ENCODE measurements at regions not wholly inside any gene's neighbourhood (a gene's known extent, or its start where the extent isn't known, plus 50 kb on each side); places are given as distances from the start of the nearest gene placed in this dataset.

DNA sequence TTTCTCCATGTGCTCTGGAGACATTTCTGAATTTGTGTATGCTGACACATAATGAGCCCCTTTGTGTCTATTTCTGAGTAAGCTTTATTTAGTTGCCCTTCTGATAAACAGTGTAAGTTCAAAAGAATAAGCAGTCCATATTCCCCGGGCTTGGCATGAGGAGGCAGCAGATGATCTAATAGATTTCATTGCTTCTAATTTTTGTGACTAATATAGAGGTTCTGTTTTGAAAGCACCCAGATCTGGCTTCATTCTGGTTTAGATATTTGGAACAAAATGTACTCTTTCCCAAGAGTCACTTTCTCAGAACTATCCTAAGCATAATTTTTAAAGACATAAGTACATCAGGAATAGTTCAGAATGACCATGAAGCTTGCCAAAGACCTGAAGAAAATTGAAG, 290.9 kb downstream of the BTG1 start:
- no peaks in the 10 kb centered on the region for H3K9me3 Mint-ChIP-seq
- ChIA-PET POLR2A (no interaction called here), CTCF (no interaction called here)
- no peak for DNase-seq
- H3K9me3 ChIP-seq (ENCODE audit: low read length) = no peaks in the 10 kb centered on the region
- H3K36me3 Mint-ChIP-seq = peaks cover 0 to 2% (median 0%) of the 10 kb centered on the region in 3 donors
- H3K27me3 Mint-ChIP-seq = peaks cover 0 to 2% of the 10 kb centered on the region in 2 donors
- no peaks in the 10 kb centered on the region for H3K36me3 ChIP-seq (ENCODE audit: insufficient read depth, low read length)
- peaks cover 9% of the 10 kb centered on the region for H3K4me1 ChIP-seq (ENCODE audit: insufficient read depth, low read length)
- H3K27ac Mint-ChIP-seq = peak overlapping the region in 4 of 8 donors; percentile 52 to 85 (median 63)
- H3K4me3 Mint-ChIP-seq = no peak overlapping the region
- peaks cover 25 to 34% (median 26%) of the 10 kb centered on the region in 3 donors for H3K4me1 Mint-ChIP-seq
- no peak overlapping the region for H3K27ac ChIP-seq (ENCODE audit: low read depth, low read length)
- H3K27me3 ChIP-seq (ENCODE audit: insufficient read depth, low read length, poor library complexity, severe bottlenecking) = no peaks in the 10 kb centered on the region
- H3K4me3 ChIP-seq (ENCODE audit: low read length) = no peak overlapping the region

- H3K9me3 Mint-ChIP-seq = no peaks in the 10 kb centered on the region
- Histone ChIP-seq H3K27ac (ENCODE audit: low read depth, low read length) (no peak overlapping the region), H3K9me3 (ENCODE audit: low read length) (no peaks in the 10 kb centered on the region), H3K36me3 (ENCODE audit: insufficient read depth, low read length) (no peaks in the 10 kb centered on the region), H3K4me3 (ENCODE audit: low read length) (no peak overlapping the region), H3K27me3 (ENCODE audit: insufficient read depth, low read length, poor library complexity, severe bottlenecking) (no peaks in the 10 kb centered on the region), H3K4me1 (ENCODE audit: insufficient read depth, low read length) (peaks cover 9% of the 10 kb centered on the region)
- H3K27me3 Mint-ChIP-seq = peaks cover 0 to 2% of the 10 kb centered on the region in 2 donors
- peaks cover 25 to 34% (median 26%) of the 10 kb centered on the region in 3 donors for H3K4me1 Mint-ChIP-seq
- H3K27ac Mint-ChIP-seq = peak overlapping the region in 4 of 8 donors; percentile 4 to 80 (median 44)
- H3K36me3 Mint-ChIP-seq = peaks cover 0 to 2% (median 0%) of the 10 kb centered on the region in 3 donors
- DNase-seq = no peak
- ChIA-PET POLR2A (no interaction called here), CTCF (interaction anchor here (0.8 kb wide), 1 partner anchor 22 kb away, joined by 4 read pairs; no protein-coding TSS in a partner anchor)
- H3K4me3 Mint-ChIP-seq = no peak overlapping the region
Observed at GRCh38 chr12:91853350-91854127, 292.1 kb downstream of the BTG1 start.

DNA sequence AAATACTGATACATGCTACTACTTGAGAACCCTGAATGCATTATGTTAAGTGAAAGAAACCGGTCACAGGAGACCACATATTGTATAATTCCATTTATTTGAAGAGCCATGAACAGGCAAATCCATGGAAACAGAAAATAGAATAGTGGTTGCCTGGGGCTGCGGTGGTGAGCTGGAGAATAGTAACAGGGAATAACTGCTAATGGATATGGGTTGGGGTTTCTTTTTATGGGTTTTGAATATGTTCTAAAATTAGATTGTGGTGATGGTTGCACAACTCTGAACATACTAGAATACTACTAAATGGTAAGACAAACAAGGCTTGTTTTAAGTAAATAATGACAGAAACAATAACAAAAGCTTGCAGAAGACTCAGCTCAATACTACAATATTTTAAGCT, 293.0 kb downstream of the BTG1 start:
- Histone ChIP-seq H3K4me1 (ENCODE audit: insufficient read depth, low read length) (peaks cover 9% of the 10 kb centered on the region), H3K4me3 (ENCODE audit: low read length) (no peak overlapping the region), H3K27ac (ENCODE audit: low read depth, low read length) (no peak overlapping the region), H3K36me3 (ENCODE audit: insufficient read depth, low read length) (no peaks in the 10 kb centered on the region), H3K27me3 (ENCODE audit: insufficient read depth, low read length, poor library complexity, severe bottlenecking) (no peaks in the 10 kb centered on the region), H3K9me3 (ENCODE audit: low read length) (no peaks in the 10 kb centered on the region)
- peaks cover 25 to 34% (median 26%) of the 10 kb centered on the region in 3 donors for H3K4me1 Mint-ChIP-seq
- H3K4me3 Mint-ChIP-seq = no peak overlapping the region
- H3K27me3 Mint-ChIP-seq = peaks cover 0 to 2% of the 10 kb centered on the region in 2 donors
- no peak for DNase-seq
- peak overlapping the region in 4 of 8 donors; percentile 9 to 73 (median 44) for H3K27ac Mint-ChIP-seq
- H3K9me3 Mint-ChIP-seq = no peaks in the 10 kb centered on the region
- CTCF ChIA-PET = interaction anchor here (0.8 to 1.0 kb wide), 2 partner anchors 23 to 41 kb away, joined by 4 read pairs; no protein-coding TSS in a partner anchor
- POLR2A ChIA-PET = interaction anchor here (0.7 kb wide), 1 partner anchor 802 kb away, joined by 3 read pairs; no protein-coding TSS in a partner anchor
- H3K36me3 Mint-ChIP-seq = peaks cover 0 to 3% (median 2%) of the 10 kb centered on the region in 3 donors

DNA sequence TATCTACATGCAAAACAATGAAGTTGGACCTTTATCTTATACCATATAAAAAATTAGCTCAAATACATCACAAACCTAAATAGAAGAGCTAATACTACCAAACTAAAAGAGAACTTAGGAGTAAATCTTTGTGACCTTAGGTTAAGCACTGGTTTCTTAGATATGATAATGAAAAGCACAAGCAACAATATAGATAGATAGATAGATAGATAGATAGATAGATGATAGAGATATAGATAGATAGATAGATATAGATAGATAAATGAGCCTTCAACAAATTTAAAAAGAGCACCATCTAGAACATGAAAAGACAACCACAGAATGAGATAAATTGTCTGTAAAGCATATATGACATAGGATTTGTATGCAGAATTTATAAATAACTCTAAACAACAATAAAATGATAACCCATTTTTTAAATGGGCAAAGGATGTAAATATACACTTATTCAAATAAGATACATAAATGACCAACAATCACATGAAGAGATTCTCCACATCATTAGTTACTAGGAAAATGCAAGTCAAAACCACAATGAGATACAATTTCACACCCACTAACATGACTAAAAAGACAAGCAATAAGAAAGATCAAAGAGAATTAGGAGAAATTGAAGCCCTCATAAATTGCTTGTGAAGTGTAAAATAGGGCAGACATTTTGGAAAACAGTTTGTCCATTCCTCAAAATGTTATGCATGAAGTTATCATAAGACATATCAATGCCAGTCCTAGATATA, 293.7 kb downstream of the BTG1 start:
- Mint-ChIP-seq H3K9me3 (no peaks in the 10 kb centered on the region), H3K4me3 (peak overlapping the region in 2 of 7 donors; percentile 2 to 4), H3K27me3 (peaks cover 0 to 2% of the 10 kb centered on the region in 2 donors), H3K27ac (peak overlapping the region in 4 of 8 donors; percentile 21 to 75 (median 48)), H3K36me3 (peaks cover 0 to 6% (median 2%) of the 10 kb centered on the region in 3 donors), H3K4me1 (peaks cover 25 to 34% (median 26%) of the 10 kb centered on the region in 3 donors)
- Histone ChIP-seq H3K9me3 (ENCODE audit: low read length) (no peaks in the 10 kb centered on the region), H3K36me3 (ENCODE audit: insufficient read depth, low read length) (no peaks in the 10 kb centered on the region), H3K27ac (ENCODE audit: low read depth, low read length) (no peak overlapping the region), H3K4me1 (ENCODE audit: insufficient read depth, low read length) (peaks cover 9% of the 10 kb centered on the region), H3K27me3 (ENCODE audit: insufficient read depth, low read length, poor library complexity, severe bottlenecking) (no peaks in the 10 kb centered on the region), H3K4me3 (ENCODE audit: low read length) (no peak overlapping the region)
- POLR2A ChIA-PET = interaction anchor here (0.7 kb wide), 1 partner anchor 294 kb away, joined by 4 read pairs; the partner anchor contains the start of gene BTG1
- CTCF ChIA-PET = interaction anchor here (1.0 kb wide), 1 partner anchor 40 kb away, joined by 4 read pairs; no protein-coding TSS in a partner anchor
- DNase-seq = peak in 1 of 5 donors; percentile 32

DNA sequence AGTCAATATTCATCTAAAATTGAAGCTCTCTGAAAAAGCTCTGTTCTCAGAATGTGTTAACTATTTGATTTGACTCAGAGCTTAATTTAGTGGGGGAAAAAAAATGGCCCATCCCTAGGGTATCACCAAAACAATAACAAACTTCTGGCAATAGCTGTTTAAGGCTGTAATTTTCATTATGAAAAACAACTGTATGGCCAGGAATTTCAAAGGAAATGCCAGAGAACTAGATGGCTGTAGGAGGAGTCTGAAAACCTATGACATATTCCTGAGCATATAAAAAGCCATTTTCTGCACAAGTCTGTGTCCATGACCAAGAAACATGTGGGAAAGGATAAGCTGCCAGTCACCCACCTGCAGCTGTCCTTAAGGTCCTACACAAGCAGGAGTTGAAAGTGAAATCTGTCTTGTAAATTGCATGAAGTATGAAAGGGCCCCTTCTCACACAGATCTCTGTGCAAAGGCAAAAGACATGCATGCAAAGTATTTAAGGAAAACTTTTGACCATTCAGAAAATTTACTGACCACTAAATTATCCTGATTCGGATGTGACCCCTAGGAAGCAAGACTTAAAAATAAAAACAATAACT, 299.1 kb downstream of the BTG1 start:
- ChIA-PET POLR2A (no interaction called here), CTCF (no interaction called here)
- no peak overlapping the region for H3K4me3 Mint-ChIP-seq
- Histone ChIP-seq H3K27ac (ENCODE audit: low read depth, low read length) (no peak overlapping the region), H3K9me3 (ENCODE audit: low read length) (no peaks in the 10 kb centered on the region), H3K36me3 (ENCODE audit: insufficient read depth, low read length) (no peaks in the 10 kb centered on the region), H3K27me3 (ENCODE audit: insufficient read depth, low read length, poor library complexity, severe bottlenecking) (no peaks in the 10 kb centered on the region), H3K4me3 (ENCODE audit: low read length) (no peak overlapping the region), H3K4me1 (ENCODE audit: insufficient read depth, low read length) (peaks cover 7% of the 10 kb centered on the region)
- peaks cover 3 to 10% (median 3%) of the 10 kb centered on the region in 3 donors for H3K4me1 Mint-ChIP-seq
- no peak overlapping the region for H3K27ac Mint-ChIP-seq
- H3K9me3 Mint-ChIP-seq = peaks cover 3 to 13% (median 10%) of the 10 kb centered on the region in 5 donors
- DNase-seq = no peak
- H3K36me3 Mint-ChIP-seq = peaks cover 0 to 25% (median 0%) of the 10 kb centered on the region in 3 donors
- no peaks in the 10 kb centered on the region for H3K27me3 Mint-ChIP-seq

DNA sequence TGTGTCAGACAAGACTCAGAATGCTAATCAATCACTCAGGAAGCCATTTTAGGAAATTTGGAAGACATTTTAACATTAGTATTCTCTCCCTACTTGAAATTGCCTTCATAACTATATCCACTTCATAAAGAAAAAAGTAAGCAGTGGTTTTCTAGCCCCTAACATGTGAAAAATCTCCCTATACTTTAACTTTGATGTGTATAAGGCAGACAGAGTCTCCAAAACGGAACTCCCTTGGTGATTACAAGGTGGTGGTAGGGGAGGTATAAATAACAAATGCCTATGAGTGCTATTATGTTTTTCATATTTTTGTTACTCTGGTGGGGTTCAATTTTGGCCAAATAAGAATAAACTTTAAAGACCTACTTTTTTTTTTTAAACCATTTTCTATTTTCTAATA, 300.3 kb downstream of the BTG1 start:
- no peaks in the 10 kb centered on the region for H3K36me3 ChIP-seq (ENCODE audit: insufficient read depth, low read length)
- POLR2A ChIA-PET = no interaction called here
- H3K4me3 Mint-ChIP-seq = no peak overlapping the region
- H3K4me1 ChIP-seq (ENCODE audit: insufficient read depth, low read length) = peaks cover 7% of the 10 kb centered on the region
- no peak overlapping the region for H3K4me3 ChIP-seq (ENCODE audit: low read length)
- H3K27me3 ChIP-seq (ENCODE audit: insufficient read depth, low read length, poor library complexity, severe bottlenecking) = no peaks in the 10 kb centered on the region
- peaks cover 0 to 30% (median 0%) of the 10 kb centered on the region in 3 donors for H3K36me3 Mint-ChIP-seq
- no peak overlapping the region for H3K27ac ChIP-seq (ENCODE audit: low read depth, low read length)
- peak overlapping the region in 1 of 8 donors; percentile 17 for H3K27ac Mint-ChIP-seq
- H3K9me3 Mint-ChIP-seq = peaks cover 4 to 21% (median 16%) of the 10 kb centered on the region in 5 donors
- CTCF ChIA-PET = no interaction called here
- H3K27me3 Mint-ChIP-seq = no peaks in the 10 kb centered on the region
- H3K9me3 ChIP-seq (ENCODE audit: low read length) = no peaks in the 10 kb centered on the region
- peaks cover 0 to 7% (median 0%) of the 10 kb centered on the region in 3 donors for H3K4me1 Mint-ChIP-seq
- peak in 1 of 5 donors; percentile 22 for DNase-seq

DNA sequence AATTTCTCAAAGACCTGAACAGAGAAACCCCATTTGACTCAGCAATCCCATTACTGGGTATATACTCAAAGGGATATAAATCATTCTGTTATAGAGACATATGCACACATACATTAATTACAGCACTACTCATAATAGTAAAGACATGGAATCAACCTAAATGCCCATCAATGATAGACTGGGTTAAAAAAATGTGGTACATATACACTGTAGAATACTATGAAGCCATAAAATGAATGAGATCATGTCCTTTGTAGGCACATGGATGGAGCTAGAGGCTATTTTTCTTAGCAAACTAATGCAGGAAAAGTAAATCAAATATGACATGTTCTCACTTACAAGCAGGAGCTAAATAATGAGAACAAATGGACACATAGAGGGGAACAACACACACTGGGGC, 303.8 kb downstream of the BTG1 start:
- Histone ChIP-seq H3K9me3 (ENCODE audit: low read length) (no peaks in the 10 kb centered on the region), H3K27ac (ENCODE audit: low read depth, low read length) (no peak overlapping the region), H3K27me3 (ENCODE audit: insufficient read depth, low read length, poor library complexity, severe bottlenecking) (no peaks in the 10 kb centered on the region), H3K4me1 (ENCODE audit: insufficient read depth, low read length) (peaks cover 7% of the 10 kb centered on the region), H3K4me3 (ENCODE audit: low read length) (no peak overlapping the region), H3K36me3 (ENCODE audit: insufficient read depth, low read length) (no peaks in the 10 kb centered on the region)
- ChIA-PET POLR2A (interaction anchor here (0.9 kb wide), 1 partner anchor 21 kb away, joined by 5 read pairs; no protein-coding TSS in a partner anchor), CTCF (interaction anchor here (2.7 kb wide), 1 partner anchor 30 kb away, joined by 9 read pairs; no protein-coding TSS in a partner anchor)
- H3K4me3 Mint-ChIP-seq = no peak overlapping the region
- peaks cover 4 to 21% (median 16%) of the 10 kb centered on the region in 5 donors for H3K9me3 Mint-ChIP-seq
- no peak overlapping the region for H3K27ac Mint-ChIP-seq
- H3K36me3 Mint-ChIP-seq = peaks cover 0 to 24% (median 0%) of the 10 kb centered on the region in 3 donors
- peaks cover 0 to 7% (median 0%) of the 10 kb centered on the region in 3 donors for H3K4me1 Mint-ChIP-seq
- H3K27me3 Mint-ChIP-seq = no peaks in the 10 kb centered on the region
- DNase-seq = no peak
